ENCODE measurements at regions not wholly inside any gene's neighbourhood (a gene's known extent, or its start where the extent isn't known, plus 50 kb on each side); places are given as distances from the start of the nearest gene placed in this dataset.

DNA sequence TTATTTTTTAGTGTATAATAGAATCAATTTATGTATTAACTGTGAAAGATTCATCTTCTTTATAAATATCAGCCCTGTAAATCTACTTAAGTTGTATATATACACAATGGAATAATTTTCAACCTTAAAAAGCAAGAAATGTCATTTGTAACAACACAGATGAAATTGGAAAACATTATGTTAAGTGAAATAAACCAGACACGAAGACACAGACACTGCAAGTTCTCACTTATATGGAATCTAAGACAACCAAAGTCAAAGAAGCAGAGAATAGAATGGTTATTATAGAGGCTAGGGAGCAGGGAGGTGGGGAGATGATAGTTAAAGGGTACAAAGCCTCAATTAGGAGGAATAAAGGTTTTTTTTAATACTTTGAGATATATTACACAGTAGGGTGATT is 1404.4 kb downstream of the HACE1 start:
- Histone ChIP-seq H3K4me1 (no peaks in the 10 kb centered on the region), H3K9me3 (no peaks in the 10 kb centered on the region), H3K4me3 (no peak overlapping the region), H3K36me3 (no peaks in the 10 kb centered on the region), H3K27me3 (no peaks in the 10 kb centered on the region), H3K27ac (no peak overlapping the region)
- TF ChIP-seq CTCF (IDR thresholded peaks at IDR 0.05) (no peak), EP300 (IDR thresholded peaks at IDR 0.05) (no peak), POLR2A (IDR thresholded peaks at IDR 0.05) (no peak)
- DNase-seq (ENCODE audit: low spot score in 2 of 2) = no peak
- 80 to 82% methylated on average over 1 of the region's 1 CpG for WGBS, 2 donors

GRCh38 chr6:103409475-103409874 is 1450.2 kb downstream of the HACE1 start:
- TF ChIP-seq EP300 (IDR thresholded peaks at IDR 0.05) = no peak
- TF ChIP-seq POLR2A (IDR thresholded peaks at IDR 0.05) = no peak
- TF ChIP-seq CTCF (IDR thresholded peaks at IDR 0.05) = no peak
- Histone ChIP-seq H3K9me3 (no peaks in the 10 kb centered on the region), H3K4me1 (no peaks in the 10 kb centered on the region), H3K27me3 (no peaks in the 10 kb centered on the region), H3K4me3 (no peak overlapping the region), H3K36me3 (no peaks in the 10 kb centered on the region), H3K27ac (no peak overlapping the region)
- WGBS, 2 donors = 71 to 94% methylated on average over 1 of the region's 1 CpG
- DNase-seq (ENCODE audit: low spot score in 2 of 2) = no peak

DNA sequence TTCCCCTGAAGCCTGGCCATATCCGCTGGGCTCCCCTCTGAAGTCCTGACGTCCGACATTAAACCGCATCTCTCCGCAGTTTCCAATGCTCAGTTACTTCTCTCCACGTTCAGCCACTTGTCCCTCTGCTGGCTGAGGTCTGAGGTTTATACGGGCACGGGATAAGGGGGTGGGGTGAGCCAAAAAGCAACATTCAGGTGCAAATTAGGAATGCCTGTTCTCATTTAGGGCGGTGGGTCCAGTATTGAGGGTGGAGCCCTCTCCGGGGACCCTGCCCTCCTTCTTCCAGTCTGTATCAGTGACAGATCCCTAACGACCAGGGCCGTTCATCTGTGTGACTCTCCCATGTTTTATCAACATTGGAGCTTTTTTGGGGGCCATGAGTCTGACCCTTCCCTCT is 1454.4 kb downstream of the HACE1 start:
- TF ChIP-seq CTCF (IDR thresholded peaks at IDR 0.05) = no peak
- no peak for TF ChIP-seq EP300 (IDR thresholded peaks at IDR 0.05)
- no peak for TF ChIP-seq POLR2A (IDR thresholded peaks at IDR 0.05)
- DNase-seq (ENCODE audit: low spot score in 2 of 2) = no peak
- H3K4me3 ChIP-seq = no peak overlapping the region
- WGBS, 2 donors = 76 to 89% methylated on average over 12 of the region's 12 CpGs
- H3K27ac ChIP-seq = no peak overlapping the region
- H3K27me3 ChIP-seq = no peaks in the 10 kb centered on the region
- no peaks in the 10 kb centered on the region for H3K4me1 ChIP-seq
- no peaks in the 10 kb centered on the region for H3K36me3 ChIP-seq
- H3K9me3 ChIP-seq = peaks cover 0 to under 1% (median 0%) of the 10 kb centered on the region in 4 donors

- Histone ChIP-seq H3K36me3 (no peaks in the 10 kb centered on the region), H3K9me3 (peaks cover 0 to 6% (median 0%) of the 10 kb centered on the region in 4 donors), H3K27ac (no peak overlapping the region), H3K4me1 (no peaks in the 10 kb centered on the region), H3K4me3 (no peak overlapping the region), H3K27me3 (no peaks in the 10 kb centered on the region)
- WGBS, 2 donors = 96 to 99% methylated on average over 8 of the region's 8 CpGs
- no peak for TF ChIP-seq CTCF (IDR thresholded peaks at IDR 0.05)
- no peak for TF ChIP-seq EP300 (IDR thresholded peaks at IDR 0.05)
- no peak for TF ChIP-seq POLR2A (IDR thresholded peaks at IDR 0.05)
- DNase-seq (ENCODE audit: low spot score in 2 of 2) = no peak
Measured at GRCh38 chr6:103404799-103405198, 1454.9 kb downstream of the HACE1 start.

- H3K27ac ChIP-seq = no peak overlapping the region
- H3K27me3 ChIP-seq = no peaks in the 10 kb centered on the region
- H3K4me3 ChIP-seq = no peak overlapping the region
- no peak for TF ChIP-seq POLR2A (IDR thresholded peaks at IDR 0.05)
- no peak for TF ChIP-seq CTCF (IDR thresholded peaks at IDR 0.05)
- TF ChIP-seq EP300 (IDR thresholded peaks at IDR 0.05) = no peak
- 84 to 97% methylated on average over 2 of the region's 2 CpGs for WGBS, 2 donors
- no peaks in the 10 kb centered on the region for H3K36me3 ChIP-seq
- no peaks in the 10 kb centered on the region for H3K4me1 ChIP-seq
- no peak for DNase-seq (ENCODE audit: low spot score in 2 of 2)
- peaks cover 0 to 27% (median 0%) of the 10 kb centered on the region in 4 donors for H3K9me3 ChIP-seq
Measured at GRCh38 chr6:103396768-103397167, 1463.0 kb downstream of the HACE1 start.

Measured in tibial nerve (tissue), 4 donors.